ENCODE measurements at regions not wholly inside any gene's neighbourhood (a gene's known extent, or its start where the extent isn't known, plus 50 kb on each side); places are given as distances from the start of the nearest gene placed in this dataset.
A peak's percentile ranks its signal among the peaks of the same experiment; 100 is the strongest.

- no peak overlapping the region for H3K4me3 ChIP-seq (ENCODE audit: low read length)
- ChIA-PET CTCF (no interaction called here), POLR2A (no interaction called here)
- no peaks in the 10 kb centered on the region for H3K4me1 Mint-ChIP-seq
- no peak overlapping the region for H3K27ac ChIP-seq (ENCODE audit: low read depth, low read length)
- no peaks in the 10 kb centered on the region for H3K4me1 ChIP-seq (ENCODE audit: control insufficient read depth in 2 of 2, insufficient read depth in 2 of 2, low read length in 2 of 2)
- H3K36me3 Mint-ChIP-seq, result no peaks in the 10 kb centered on the region
- DNase-seq (no peak), ATAC-seq (no peak)
- no peaks in the 10 kb centered on the region for H3K9me3 ChIP-seq (ENCODE audit: control insufficient read depth in 2 of 3, low read length in 3 of 3)
- no peaks in the 10 kb centered on the region for H3K27me3 ChIP-seq (ENCODE audit: control insufficient read depth in 2 of 2, insufficient read depth in 2 of 2, low read length in 2 of 2)
- H3K9me3 Mint-ChIP-seq, result peaks cover 0 to 7% (median 2%) of the 10 kb centered on the region in 11 donors
- no peak overlapping the region for H3K4me3 Mint-ChIP-seq
- no peaks in the 10 kb centered on the region for H3K36me3 ChIP-seq (ENCODE audit: control insufficient read depth in 2 of 3, insufficient read depth in 3 of 3, low read length in 3 of 3)
- H3K27ac Mint-ChIP-seq, result no peak overlapping the region
- intact Hi-C loops (cut with micrococcal nuclease), result no loop called here
- no peaks in the 10 kb centered on the region for H3K27me3 Mint-ChIP-seq
Observed at GRCh38 chr7:81120803-81121202, 202.0 kb upstream of the SEMA3C start.

DNA sequence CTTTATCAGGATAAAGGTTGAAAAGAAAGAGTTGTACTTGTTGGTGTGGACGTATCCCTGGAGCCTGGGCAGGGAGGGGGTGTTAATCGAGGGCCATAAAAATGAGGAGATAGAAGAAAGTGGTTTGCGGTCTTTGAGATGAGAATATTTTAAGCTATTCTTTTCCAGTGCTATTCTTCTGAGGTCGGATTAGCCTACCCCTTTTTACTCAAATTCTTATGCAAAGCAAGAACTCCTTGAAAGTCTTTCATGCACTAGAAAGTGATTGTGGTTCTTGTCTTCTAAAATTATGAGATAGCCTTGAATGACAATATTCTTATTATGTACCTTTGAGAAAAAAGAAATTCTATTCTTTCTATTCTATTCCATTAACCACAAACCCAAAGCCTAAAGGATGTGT, 201.3 kb upstream of the SEMA3C start:
- Mint-ChIP-seq H3K4me1 (no peaks in the 10 kb centered on the region), H3K4me3 (no peak overlapping the region), H3K36me3 (no peaks in the 10 kb centered on the region), H3K9me3 (peaks cover 0 to 7% (median 0%) of the 10 kb centered on the region in 11 donors), H3K27ac (no peak overlapping the region), H3K27me3 (no peaks in the 10 kb centered on the region)
- DNase-seq (no peak), ATAC-seq (no peak)
- Histone ChIP-seq H3K36me3 (ENCODE audit: control insufficient read depth in 2 of 3, insufficient read depth in 3 of 3, low read length in 3 of 3) (no peaks in the 10 kb centered on the region), H3K27me3 (ENCODE audit: control insufficient read depth in 2 of 2, insufficient read depth in 2 of 2, low read length in 2 of 2) (no peaks in the 10 kb centered on the region), H3K27ac (ENCODE audit: low read depth, low read length) (no peak overlapping the region), H3K4me1 (ENCODE audit: control insufficient read depth in 2 of 2, insufficient read depth in 2 of 2, low read length in 2 of 2) (no peaks in the 10 kb centered on the region), H3K4me3 (ENCODE audit: low read length) (no peak overlapping the region), H3K9me3 (ENCODE audit: control insufficient read depth in 2 of 3, low read length in 3 of 3) (no peaks in the 10 kb centered on the region)
- ChIA-PET CTCF (no interaction called here), POLR2A (no interaction called here)
- intact Hi-C loops (cut with micrococcal nuclease), result no loop called here

GRCh38 chr7:81114633-81115032, 195.8 kb upstream of the SEMA3C start:
- H3K4me3 Mint-ChIP-seq, result no peak overlapping the region
- ATAC-seq, result peak; percentile 22
- H3K4me1 Mint-ChIP-seq, result no peaks in the 10 kb centered on the region

GRCh38 chr7:81112731-81113130, 193.9 kb upstream of the SEMA3C start:
- H3K27ac Mint-ChIP-seq, result no peak overlapping the region
- Histone ChIP-seq H3K27ac (ENCODE audit: low read depth, low read length) (no peak overlapping the region), H3K27me3 (ENCODE audit: control insufficient read depth in 2 of 2, insufficient read depth in 2 of 2, low read length in 2 of 2) (no peaks in the 10 kb centered on the region), H3K36me3 (ENCODE audit: control insufficient read depth in 2 of 3, insufficient read depth in 3 of 3, low read length in 3 of 3) (no peaks in the 10 kb centered on the region), H3K4me3 (ENCODE audit: low read length) (no peak overlapping the region), H3K9me3 (ENCODE audit: control insufficient read depth in 2 of 3, low read length in 3 of 3) (no peaks in the 10 kb centered on the region), H3K4me1 (ENCODE audit: control insufficient read depth in 2 of 2, insufficient read depth in 2 of 2, low read length in 2 of 2) (no peaks in the 10 kb centered on the region)
- H3K4me3 Mint-ChIP-seq, result no peak overlapping the region
- no peaks in the 10 kb centered on the region for H3K36me3 Mint-ChIP-seq
- intact Hi-C loops (cut with micrococcal nuclease), result no loop called here
- no peaks in the 10 kb centered on the region for H3K4me1 Mint-ChIP-seq
- ATAC-seq (no peak), DNase-seq (no peak)
- H3K27me3 Mint-ChIP-seq, result no peaks in the 10 kb centered on the region
- H3K9me3 Mint-ChIP-seq, result peaks cover 0 to 11% (median 0%) of the 10 kb centered on the region in 11 donors
- POLR2A ChIA-PET, result no interaction called here
- CTCF ChIA-PET, result no interaction called here

More at GRCh38 chr7:81114633-81115032, 195.8 kb upstream of the SEMA3C start:
- no peak overlapping the region for H3K27ac ChIP-seq (ENCODE audit: low read depth, low read length)
- H3K36me3 ChIP-seq (ENCODE audit: control insufficient read depth in 2 of 3, insufficient read depth in 3 of 3, low read length in 3 of 3), result no peaks in the 10 kb centered on the region
- no peaks in the 10 kb centered on the region for H3K4me1 ChIP-seq (ENCODE audit: control insufficient read depth in 2 of 2, insufficient read depth in 2 of 2, low read length in 2 of 2)
- H3K9me3 ChIP-seq (ENCODE audit: control insufficient read depth in 2 of 3, low read length in 3 of 3), result no peaks in the 10 kb centered on the region
- ChIA-PET CTCF (no interaction called here), POLR2A (no interaction called here)
- Mint-ChIP-seq H3K9me3 (peaks cover 0 to 11% (median 0%) of the 10 kb centered on the region in 11 donors), H3K36me3 (no peaks in the 10 kb centered on the region), H3K27me3 (no peaks in the 10 kb centered on the region), H3K27ac (no peak overlapping the region)
- DNase-seq, result no peak
- no peaks in the 10 kb centered on the region for H3K27me3 ChIP-seq (ENCODE audit: control insufficient read depth in 2 of 2, insufficient read depth in 2 of 2, low read length in 2 of 2)
- no peak overlapping the region for H3K4me3 ChIP-seq (ENCODE audit: low read length)
- intact Hi-C loops (cut with micrococcal nuclease), result no loop called here

DNA sequence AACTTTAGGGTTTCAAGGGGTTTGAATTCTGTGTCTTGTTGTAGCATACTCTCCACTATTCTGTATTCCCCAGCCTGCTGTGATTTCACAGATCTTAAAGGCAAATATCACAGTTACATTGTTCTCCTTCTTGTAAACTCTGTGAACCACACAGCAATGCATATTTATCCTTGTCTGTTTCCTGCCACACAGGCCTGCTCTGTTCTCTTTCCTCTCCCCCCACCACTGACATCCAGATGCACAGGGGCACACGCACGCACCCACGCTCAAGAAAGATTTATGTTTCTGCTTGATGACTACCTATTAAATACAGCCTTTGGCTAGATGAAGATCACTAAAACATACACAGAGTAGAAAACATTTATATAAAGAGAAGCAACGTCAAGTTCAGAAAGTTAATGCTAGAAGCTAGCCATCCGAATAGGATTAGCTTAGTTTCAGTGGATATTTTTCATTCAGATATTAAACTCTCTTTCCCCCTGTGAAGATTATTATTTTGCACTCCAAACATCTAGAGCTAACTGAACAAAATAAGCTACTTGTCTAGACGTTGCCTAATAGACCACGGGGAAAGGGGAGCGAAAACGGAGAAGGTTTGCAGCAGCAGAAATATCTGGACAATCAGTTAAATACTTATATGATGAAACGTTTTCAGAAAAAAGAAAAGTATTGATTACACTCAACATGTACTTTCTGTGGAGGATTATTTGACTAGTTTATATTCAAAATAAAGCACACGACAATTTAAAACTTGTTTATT, 193.1 kb upstream of the SEMA3C start:
- CTCF ChIA-PET, result no interaction called here
- Histone ChIP-seq H3K9me3 (ENCODE audit: control insufficient read depth in 2 of 3, low read length in 3 of 3) (no peaks in the 10 kb centered on the region), H3K36me3 (ENCODE audit: control insufficient read depth in 2 of 3, insufficient read depth in 3 of 3, low read length in 3 of 3) (no peaks in the 10 kb centered on the region), H3K27ac (ENCODE audit: low read depth, low read length) (no peak overlapping the region), H3K4me3 (ENCODE audit: low read length) (no peak overlapping the region), H3K4me1 (ENCODE audit: control insufficient read depth in 2 of 2, insufficient read depth in 2 of 2, low read length in 2 of 2) (no peaks in the 10 kb centered on the region), H3K27me3 (ENCODE audit: control insufficient read depth in 2 of 2, insufficient read depth in 2 of 2, low read length in 2 of 2) (no peaks in the 10 kb centered on the region)
- Mint-ChIP-seq H3K27me3 (no peaks in the 10 kb centered on the region), H3K4me1 (no peaks in the 10 kb centered on the region), H3K27ac (no peak overlapping the region), H3K36me3 (no peaks in the 10 kb centered on the region), H3K4me3 (no peak overlapping the region), H3K9me3 (peaks cover 0 to 5% (median 0%) of the 10 kb centered on the region in 11 donors)
- ATAC-seq (peak; percentile 18), DNase-seq (no peak)
- intact Hi-C loops (cut with micrococcal nuclease), result no loop called here
- POLR2A ChIA-PET, result no interaction called here

DNA sequence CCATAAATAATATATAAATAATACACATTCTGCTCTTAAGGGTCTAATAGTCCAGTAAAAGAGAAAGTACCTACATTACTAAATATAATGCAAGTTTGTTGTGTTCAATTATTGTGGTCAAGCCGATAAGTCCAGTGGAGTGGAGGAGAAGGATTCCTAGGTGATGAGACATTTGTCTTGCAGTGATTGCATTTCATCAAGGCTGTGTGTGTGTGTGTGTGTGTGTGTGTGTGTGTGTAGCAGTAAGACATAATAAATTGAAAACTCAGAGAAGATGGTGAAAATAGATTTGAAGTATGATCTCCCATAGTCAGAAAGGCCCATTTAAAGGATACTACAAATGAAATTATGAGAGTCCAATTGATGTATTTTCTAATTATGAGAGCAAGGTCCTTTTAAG, 192.5 kb upstream of the SEMA3C start:
- H3K4me3 ChIP-seq (ENCODE audit: low read length), result no peak overlapping the region
- POLR2A ChIA-PET, result no interaction called here
- Mint-ChIP-seq H3K27ac (no peak overlapping the region), H3K4me3 (no peak overlapping the region), H3K27me3 (no peaks in the 10 kb centered on the region), H3K9me3 (peaks cover 0 to 5% (median 0%) of the 10 kb centered on the region in 11 donors), H3K36me3 (no peaks in the 10 kb centered on the region), H3K4me1 (no peaks in the 10 kb centered on the region)
- CTCF ChIA-PET, result no interaction called here
- ATAC-seq (no peak), DNase-seq (no peak)
- no peaks in the 10 kb centered on the region for H3K27me3 ChIP-seq (ENCODE audit: control insufficient read depth in 2 of 2, insufficient read depth in 2 of 2, low read length in 2 of 2)
- H3K9me3 ChIP-seq (ENCODE audit: control insufficient read depth in 2 of 3, low read length in 3 of 3), result no peaks in the 10 kb centered on the region
- no peaks in the 10 kb centered on the region for H3K4me1 ChIP-seq (ENCODE audit: control insufficient read depth in 2 of 2, insufficient read depth in 2 of 2, low read length in 2 of 2)
- intact Hi-C loops (cut with micrococcal nuclease), result no loop called here
- no peak overlapping the region for H3K27ac ChIP-seq (ENCODE audit: low read depth, low read length)
- no peaks in the 10 kb centered on the region for H3K36me3 ChIP-seq (ENCODE audit: control insufficient read depth in 2 of 3, insufficient read depth in 3 of 3, low read length in 3 of 3)

DNA sequence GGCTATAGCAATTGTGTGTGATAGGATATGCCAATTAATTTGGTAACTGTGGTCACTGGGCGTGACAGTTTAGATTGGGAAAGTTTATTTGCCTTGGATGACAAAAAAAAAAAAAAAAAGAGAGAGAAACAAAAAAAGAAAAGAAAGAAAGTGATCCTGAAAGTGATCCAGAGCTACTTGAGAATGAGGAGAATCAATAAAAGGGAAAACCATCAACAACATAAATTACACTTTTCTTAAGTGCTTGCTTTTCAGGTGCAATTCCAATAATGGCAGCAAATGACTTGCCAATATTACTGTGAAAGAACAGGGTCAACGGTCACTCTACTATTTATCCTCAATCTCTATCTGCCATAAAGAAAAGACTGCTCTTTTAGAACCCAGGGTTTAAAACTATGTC, 191.8 kb upstream of the SEMA3C start:
- Mint-ChIP-seq H3K27ac (no peak overlapping the region), H3K36me3 (no peaks in the 10 kb centered on the region), H3K4me1 (no peaks in the 10 kb centered on the region), H3K27me3 (no peaks in the 10 kb centered on the region), H3K9me3 (peaks cover 0 to 5% (median 0%) of the 10 kb centered on the region in 11 donors), H3K4me3 (no peak overlapping the region)
- ChIA-PET CTCF (no interaction called here), POLR2A (no interaction called here)
- H3K36me3 ChIP-seq (ENCODE audit: control insufficient read depth in 2 of 3, insufficient read depth in 3 of 3, low read length in 3 of 3), result no peaks in the 10 kb centered on the region
- no peak overlapping the region for H3K27ac ChIP-seq (ENCODE audit: low read depth, low read length)
- intact Hi-C loops (cut with micrococcal nuclease), result no loop called here
- H3K9me3 ChIP-seq (ENCODE audit: control insufficient read depth in 2 of 3, low read length in 3 of 3), result no peaks in the 10 kb centered on the region
- no peaks in the 10 kb centered on the region for H3K27me3 ChIP-seq (ENCODE audit: control insufficient read depth in 2 of 2, insufficient read depth in 2 of 2, low read length in 2 of 2)
- H3K4me1 ChIP-seq (ENCODE audit: control insufficient read depth in 2 of 2, insufficient read depth in 2 of 2, low read length in 2 of 2), result no peaks in the 10 kb centered on the region
- no peak for DNase-seq
- no peak for ATAC-seq
- no peak overlapping the region for H3K4me3 ChIP-seq (ENCODE audit: low read length)

Data from naive thymus-derived CD4-positive, alpha-beta T cell (primary cell).